Body of pancreas (tissue), 4 donors: ENCODE measurements at regions not wholly inside any gene's neighbourhood (a gene's known extent, or its start where the extent isn't known, plus 50 kb on each side); places are given as distances from the start of the nearest gene placed in this dataset.

Experiments
- ATAC-seq: fragments of 150-250 bp; one replicate; pipeline ENCODE4 v1.9.1; 2016
- DNase-seq, 4 donors: peaks; one replicate each; pipeline ENCODE4 v3.0.0-alpha.2; 2019
- H3K27ac ChIP-seq, 4 donors: fragments of 200-600 bp; sonication (generic); 1 replicate in 3 of 4; 2 replicates in 1 of 4; pipeline versions ENCODE4 v1.5.1 to v1.6.1; 2016 to 2019; ENCODE audit warnings: mild to moderate bottlenecking in 1 of 4, mixed read lengths in 1 of 4, moderate library complexity in 1 of 4
- H3K27me3 ChIP-seq, 2 donors: fragments of 200-600 bp; sonication (generic); one replicate each; pipeline ENCODE4 v1.6.0; 2016; ENCODE audit warnings: mild to moderate bottlenecking in 1 of 2
- H3K36me3 ChIP-seq, 2 donors: fragments of 200-600 bp; sonication (generic); replicated peaks in 1 of 2; 2 replicates each; pipeline ENCODE4 v1.5.1; 2016; ENCODE audit warnings: low read depth in 2 of 2; ENCODE audit not compliant: insufficient read depth in 1 of 2
- H3K4me1 ChIP-seq: fragments of 200-600 bp; sonication (generic); one replicate; pipeline ENCODE4 v1.6.0; 2016
- H3K4me3 ChIP-seq, 2 donors: fragments of 200-600 bp; sonication (generic); 1 replicate in 1 of 2; 2 replicates in 1 of 2; pipeline ENCODE4 v1.5.1; 2016 to 2019
- H3K9me3 ChIP-seq, 3 donors: fragments of 200-600 bp; sonication (generic); 1 replicate in 2 of 3; 2 replicates in 1 of 3; pipeline ENCODE4 v1.5.1; 2016
- CTCF ChIP-seq, 7 experiments: fragments of 450-650 bp in 4 of 7; fragments of 200-600 bp in 3 of 7; sonication (generic) in 3 of 7; IDR thresholded peaks; one replicate each; pipeline ENCODE4 v1.5.1; 2016 to 2019; ENCODE audit warnings: antibody characterized with exemption in 7 of 7
- POLR2A ChIP-seq, 3 donors: fragments of 450-650 bp; IDR thresholded peaks; one replicate each; pipeline ENCODE4 v1.6.1; 2016; ENCODE audit warnings: antibody characterized with exemption in 3 of 3, mild to moderate bottlenecking in 2 of 3
- WGBS, 2 donors: methylation state at CpG; one replicate each; pipeline ENCODE4 v1.1.5; 2017; 5-methylcytosine and 5-hydroxymethylcytosine counted together
- intact Hi-C: fragments of 100-400 bp; cut with DNase I; formaldehyde crosslinking; loops from one replicate; pipeline ENCODE4 v1.15.1; 2023

GRCh38 chr5:51091816-51092215 is 291.4 kb upstream of the ISL1 start:
- intact Hi-C loops = no loop called here
- no peak for DNase-seq

GRCh38 chr5:51095486-51095885 is 287.8 kb upstream of the ISL1 start:
- H3K9me3 ChIP-seq = no peaks in the 10 kb centered on the region
- H3K4me1 ChIP-seq = no peaks in the 10 kb centered on the region
- intact Hi-C loops = no loop called here
- H3K4me3 ChIP-seq = no peak overlapping the region
- TF ChIP-seq POLR2A (IDR thresholded peaks at IDR 0.05) = no peak
- TF ChIP-seq CTCF (IDR thresholded peaks at IDR 0.05) = no peak
- no peak for ATAC-seq
- DNase-seq = no peak
- no peaks in the 10 kb centered on the region for H3K27me3 ChIP-seq
- 14 to 20% methylated on average over 8 of the region's 8 CpGs for WGBS, 2 donors
- no peaks in the 10 kb centered on the region for H3K36me3 ChIP-seq
- H3K27ac ChIP-seq = no peak overlapping the region

More at GRCh38 chr5:51091816-51092215, 291.4 kb upstream of the ISL1 start:
- TF ChIP-seq POLR2A (IDR thresholded peaks at IDR 0.05) (no peak), CTCF (IDR thresholded peaks at IDR 0.05) (no peak)
- Histone ChIP-seq H3K4me1 (no peaks in the 10 kb centered on the region), H3K27me3 (no peaks in the 10 kb centered on the region), H3K27ac (no peak overlapping the region), H3K4me3 (no peak overlapping the region), H3K9me3 (no peaks in the 10 kb centered on the region), H3K36me3 (no peaks in the 10 kb centered on the region)
- 47 to 78% methylated on average over 2 of the region's 2 CpGs for WGBS, 2 donors
- no peak for ATAC-seq

GRCh38 chr5:51096859-51097258 is 286.4 kb upstream of the ISL1 start:
- H3K36me3 ChIP-seq = no peaks in the 10 kb centered on the region
- no peaks in the 10 kb centered on the region for H3K9me3 ChIP-seq
- no peak for DNase-seq
- intact Hi-C loops = no loop called here
- no peak overlapping the region for H3K27ac ChIP-seq
- ATAC-seq = no peak
- no peaks in the 10 kb centered on the region for H3K27me3 ChIP-seq
- H3K4me1 ChIP-seq = no peaks in the 10 kb centered on the region
- TF ChIP-seq POLR2A (IDR thresholded peaks at IDR 0.05) (no peak), CTCF (IDR thresholded peaks at IDR 0.05) (no peak)
- H3K4me3 ChIP-seq = no peak overlapping the region
- 37 to 41% methylated on average over 3 of the region's 3 CpGs for WGBS, 2 donors

- Histone ChIP-seq H3K27me3 (no peaks in the 10 kb centered on the region), H3K36me3 (no peaks in the 10 kb centered on the region), H3K27ac (no peak overlapping the region), H3K4me3 (no peak overlapping the region), H3K9me3 (no peaks in the 10 kb centered on the region), H3K4me1 (no peaks in the 10 kb centered on the region)
- intact Hi-C loops = no loop called here
- no peak for ATAC-seq
- DNase-seq = no peak
- TF ChIP-seq POLR2A (IDR thresholded peaks at IDR 0.05) (no peak), CTCF (IDR thresholded peaks at IDR 0.05) (no peak)
- WGBS, 2 donors = 63% methylated on average over 6 of the region's 6 CpGs
These were observed 283.9 kb upstream of the ISL1 start for GRCh38 chr5:51099173-51099853.

- DNase-seq = no peak
- Histone ChIP-seq H3K4me1 (no peaks in the 10 kb centered on the region), H3K36me3 (no peaks in the 10 kb centered on the region), H3K9me3 (no peaks in the 10 kb centered on the region), H3K4me3 (no peak overlapping the region), H3K27me3 (no peaks in the 10 kb centered on the region), H3K27ac (no peak overlapping the region)
- WGBS, 2 donors = 33 to 34% methylated on average over 2 of the region's 2 CpGs
- ATAC-seq = no peak
- intact Hi-C loops = no loop called here
- TF ChIP-seq POLR2A (IDR thresholded peaks at IDR 0.05) = no peak
- TF ChIP-seq CTCF (IDR thresholded peaks at IDR 0.05) = no peak
These were observed 278.7 kb upstream of the ISL1 start for GRCh38 chr5:51104556-51104955.
